ENCODE measurements at regions not wholly inside any gene's neighbourhood (a gene's known extent, or its start where the extent isn't known, plus 50 kb on each side); places are given as distances from the start of the nearest gene placed in this dataset.
A peak's percentile ranks its signal among the peaks of the same experiment; 100 is the strongest.

- TF ChIP-seq FOXM1 (IDR thresholded peaks at IDR 0.05; ENCODE audit: borderline replicate concordance): no peak
- TF ChIP-seq NFRKB (IDR thresholded peaks at IDR 0.05): no peak
- no peak for TF ChIP-seq ELF4 (IDR thresholded peaks at IDR 0.05)
- TF ChIP-seq CTBP1 (IDR thresholded peaks at IDR 0.05; ENCODE audit: borderline replicate concordance): no peak
- TF ChIP-seq BHLHE40 (IDR thresholded peaks at IDR 0.05; ENCODE audit: borderline replicate concordance): no peak
- TF ChIP-seq, protein P1, sequence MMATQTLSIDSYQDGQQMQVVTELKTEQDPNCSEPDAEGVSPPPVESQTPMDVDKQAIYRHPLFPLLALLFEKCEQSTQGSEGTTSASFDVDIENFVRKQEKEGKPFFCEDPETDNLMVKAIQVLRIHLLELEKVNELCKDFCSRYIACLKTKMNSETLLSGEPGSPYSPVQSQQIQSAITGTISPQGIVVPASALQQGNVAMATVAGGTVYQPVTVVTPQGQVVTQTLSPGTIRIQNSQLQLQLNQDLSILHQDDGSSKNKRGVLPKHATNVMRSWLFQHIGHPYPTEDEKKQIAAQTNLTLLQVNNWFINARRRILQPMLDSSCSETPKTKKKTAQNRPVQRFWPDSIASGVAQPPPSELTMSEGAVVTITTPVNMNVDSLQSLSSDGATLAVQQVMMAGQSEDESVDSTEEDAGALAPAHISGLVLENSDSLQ (IDR thresholded peaks at IDR 0.05): no peak
- no peak for TF ChIP-seq SP1 (IDR thresholded peaks at IDR 0.05)
- TF ChIP-seq FOXA1 (IDR thresholded peaks at IDR 0.05): no peak
- no peak for TF ChIP-seq FOXK2 (IDR thresholded peaks at IDR 0.05)
- TF ChIP-seq ARNT (IDR thresholded peaks at IDR 0.05): no peak
- TF ChIP-seq LEF1 (IDR thresholded peaks at IDR 0.05; ENCODE audit: borderline replicate concordance): no peak
- no peak for TF ChIP-seq L3MBTL2 (conservative IDR thresholded peaks at IDR 0.05)
- TF ChIP-seq SUZ12 (IDR thresholded peaks at IDR 0.05): no peak
- TF ChIP-seq HDGF (IDR thresholded peaks at IDR 0.05; ENCODE audit: borderline replicate concordance): no peak
- TF ChIP-seq ZNF384 (IDR thresholded peaks at IDR 0.05): no peak
- CTCF ChIA-PET: no interaction called here
- POLR2A ChIA-PET: no interaction called here
- DNase-seq (ENCODE audit: extremely low spot score): no peak
These were observed 553.8 kb upstream of the FANCL start for GRCh38 chr2:58794916-58795315.

DNA sequence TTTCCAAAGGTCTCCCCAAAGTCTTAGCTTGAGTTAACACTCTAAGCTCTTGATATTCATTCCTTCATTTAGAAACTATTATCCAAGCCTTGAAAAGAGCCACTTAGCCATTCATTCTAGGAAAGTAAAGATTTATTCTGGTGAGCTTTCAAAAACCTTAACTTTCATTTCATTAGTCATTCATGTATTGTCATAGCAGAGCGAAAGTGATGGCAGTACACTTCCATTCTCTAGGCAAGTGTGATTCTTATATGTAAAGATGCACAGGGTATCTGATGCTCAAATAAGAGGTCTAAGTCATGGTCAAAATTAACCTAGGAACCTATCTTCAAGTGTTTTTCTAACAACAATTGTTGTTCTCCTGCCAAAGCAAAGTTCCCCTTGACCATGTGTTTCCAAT, 553.0 kb upstream of the FANCL start:
- POLR2A ChIA-PET: no interaction called here
- TF ChIP-seq ELF4 (IDR thresholded peaks at IDR 0.05): no peak
- no peak for TF ChIP-seq TARDBP (IDR thresholded peaks at IDR 0.05)
- TF ChIP-seq FOXM1 (IDR thresholded peaks at IDR 0.05; ENCODE audit: borderline replicate concordance): no peak
- TF ChIP-seq L3MBTL2 (conservative IDR thresholded peaks at IDR 0.05): no peak
- TF ChIP-seq FOXK2 (IDR thresholded peaks at IDR 0.05): no peak
- no peak for TF ChIP-seq BHLHE40 (IDR thresholded peaks at IDR 0.05; ENCODE audit: borderline replicate concordance)
- no peak for TF ChIP-seq LEF1 (IDR thresholded peaks at IDR 0.05; ENCODE audit: borderline replicate concordance)
- TF ChIP-seq HDGF (IDR thresholded peaks at IDR 0.05; ENCODE audit: borderline replicate concordance): no peak
- no peak for TF ChIP-seq CTBP1 (IDR thresholded peaks at IDR 0.05; ENCODE audit: borderline replicate concordance)
- TF ChIP-seq SP1 (IDR thresholded peaks at IDR 0.05): no peak
- TF ChIP-seq, protein P1 (IDR thresholded peaks at IDR 0.05): no peak
- TF ChIP-seq ZNF384 (IDR thresholded peaks at IDR 0.05): no peak
- TF ChIP-seq ARNT (IDR thresholded peaks at IDR 0.05): no peak
- no peak for TF ChIP-seq SUZ12 (IDR thresholded peaks at IDR 0.05)
- no peak for DNase-seq (ENCODE audit: extremely low spot score)
- CTCF ChIA-PET: no interaction called here

- ChIA-PET CTCF (no interaction called here), POLR2A (no interaction called here)
- TF ChIP-seq TARDBP (IDR thresholded peaks at IDR 0.05) (no peak), ARNT (IDR thresholded peaks at IDR 0.05) (no peak), HDGF (IDR thresholded peaks at IDR 0.05; ENCODE audit: borderline replicate concordance) (no peak), SUZ12 (IDR thresholded peaks at IDR 0.05) (no peak), FOXK2 (IDR thresholded peaks at IDR 0.05) (no peak), LEF1 (IDR thresholded peaks at IDR 0.05; ENCODE audit: borderline replicate concordance) (no peak), FOXM1 (IDR thresholded peaks at IDR 0.05; ENCODE audit: borderline replicate concordance) (no peak), ELF4 (IDR thresholded peaks at IDR 0.05) (no peak), CTBP1 (IDR thresholded peaks at IDR 0.05; ENCODE audit: borderline replicate concordance) (no peak), L3MBTL2 (conservative IDR thresholded peaks at IDR 0.05) (no peak), FOXA1 (IDR thresholded peaks at IDR 0.05) (no peak), ZNF384 (IDR thresholded peaks at IDR 0.05) (no peak), SP1 (IDR thresholded peaks at IDR 0.05) (no peak), NFRKB (IDR thresholded peaks at IDR 0.05) (no peak), BHLHE40 (IDR thresholded peaks at IDR 0.05; ENCODE audit: borderline replicate concordance) (no peak)
- TF ChIP-seq, protein P1 (IDR thresholded peaks at IDR 0.05): no peak
These were observed 547.3 kb upstream of the FANCL start for GRCh38 chr2:58788402-58788801.

GRCh38 chr2:58770846-58771245, 529.7 kb upstream of the FANCL start:
- TF ChIP-seq NFRKB (IDR thresholded peaks at IDR 0.05): no peak
- no peak for TF ChIP-seq CTBP1 (IDR thresholded peaks at IDR 0.05; ENCODE audit: borderline replicate concordance)
- TF ChIP-seq SUZ12 (IDR thresholded peaks at IDR 0.05): no peak
- TF ChIP-seq LEF1 (IDR thresholded peaks at IDR 0.05; ENCODE audit: borderline replicate concordance): no peak
- no peak for TF ChIP-seq L3MBTL2 (conservative IDR thresholded peaks at IDR 0.05)
- no peak for TF ChIP-seq ZNF384 (IDR thresholded peaks at IDR 0.05)
- no peak for TF ChIP-seq ELF4 (IDR thresholded peaks at IDR 0.05)
- TF ChIP-seq BHLHE40 (IDR thresholded peaks at IDR 0.05; ENCODE audit: borderline replicate concordance): no peak
- no peak for TF ChIP-seq FOXM1 (IDR thresholded peaks at IDR 0.05; ENCODE audit: borderline replicate concordance)
- no peak for TF ChIP-seq FOXA1 (IDR thresholded peaks at IDR 0.05)
- ChIA-PET POLR2A (no interaction called here), CTCF (interaction anchor here (0.7 kb wide), 1 partner anchor 15 kb away, joined by 5 read pairs; no protein-coding TSS in a partner anchor)
- DNase-seq (ENCODE audit: extremely low spot score): no peak

More at GRCh38 chr2:58788402-58788801, 547.3 kb upstream of the FANCL start:
- no peak for DNase-seq (ENCODE audit: extremely low spot score)

DNA sequence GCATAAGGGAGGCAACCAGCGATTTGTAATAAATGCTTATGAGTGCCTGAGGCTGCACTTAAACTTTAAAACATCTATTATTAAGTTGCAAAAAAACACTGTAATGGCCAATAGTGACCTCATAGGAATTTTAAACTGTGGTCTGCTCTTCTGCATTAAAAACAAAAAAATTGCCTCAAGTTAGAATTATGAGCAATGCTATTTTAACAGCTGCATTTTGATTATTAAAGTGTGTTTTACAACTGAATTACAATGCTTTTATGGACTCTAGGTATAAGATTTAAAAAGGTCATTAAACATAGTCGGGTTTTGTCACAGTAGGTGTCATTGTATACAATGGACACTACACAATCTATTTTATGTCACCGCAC, 528.7 kb upstream of the FANCL start:
- ChIA-PET POLR2A (no interaction called here), CTCF (no interaction called here)
- TF ChIP-seq ZNF384 (IDR thresholded peaks at IDR 0.05): peak; percentile 78
- TF ChIP-seq TARDBP (IDR thresholded peaks at IDR 0.05): peak; percentile 37; the same call in 1 of the 2 replicates
- TF ChIP-seq FOXM1 (IDR thresholded peaks at IDR 0.05; ENCODE audit: borderline replicate concordance): no peak
- no peak for TF ChIP-seq L3MBTL2 (conservative IDR thresholded peaks at IDR 0.05)
- TF ChIP-seq, protein P1 (IDR thresholded peaks at IDR 0.05): peak; percentile 60
- TF ChIP-seq HDGF (IDR thresholded peaks at IDR 0.05; ENCODE audit: borderline replicate concordance): no peak
- TF ChIP-seq ARNT (IDR thresholded peaks at IDR 0.05): peak; percentile 63
- peak; percentile 87 for TF ChIP-seq CTBP1 (IDR thresholded peaks at IDR 0.05; ENCODE audit: borderline replicate concordance)
- no peak for DNase-seq (ENCODE audit: extremely low spot score)

Data from HEK293T (cell line).